ENCODE measurements at regions not wholly inside any gene's neighbourhood (a gene's known extent, or its start where the extent isn't known, plus 50 kb on each side); places are given as distances from the start of the nearest gene placed in this dataset.
"Not testable (repeated sequence)": the region's sequence is repeated elsewhere in the genome, so short reads cannot be mapped to it uniquely, and the experiment has no call there.

- DNase-seq (ENCODE audit: low read depth in 2 of 2): no peak
Measured at GRCh38 chr7:68969571-68969970, 628.7 kb upstream of the AUTS2 start.

- DNase-seq (ENCODE audit: low read depth in 2 of 2): no peak
Measured at GRCh38 chr7:68971634-68972340, 626.5 kb upstream of the AUTS2 start.

DNA sequence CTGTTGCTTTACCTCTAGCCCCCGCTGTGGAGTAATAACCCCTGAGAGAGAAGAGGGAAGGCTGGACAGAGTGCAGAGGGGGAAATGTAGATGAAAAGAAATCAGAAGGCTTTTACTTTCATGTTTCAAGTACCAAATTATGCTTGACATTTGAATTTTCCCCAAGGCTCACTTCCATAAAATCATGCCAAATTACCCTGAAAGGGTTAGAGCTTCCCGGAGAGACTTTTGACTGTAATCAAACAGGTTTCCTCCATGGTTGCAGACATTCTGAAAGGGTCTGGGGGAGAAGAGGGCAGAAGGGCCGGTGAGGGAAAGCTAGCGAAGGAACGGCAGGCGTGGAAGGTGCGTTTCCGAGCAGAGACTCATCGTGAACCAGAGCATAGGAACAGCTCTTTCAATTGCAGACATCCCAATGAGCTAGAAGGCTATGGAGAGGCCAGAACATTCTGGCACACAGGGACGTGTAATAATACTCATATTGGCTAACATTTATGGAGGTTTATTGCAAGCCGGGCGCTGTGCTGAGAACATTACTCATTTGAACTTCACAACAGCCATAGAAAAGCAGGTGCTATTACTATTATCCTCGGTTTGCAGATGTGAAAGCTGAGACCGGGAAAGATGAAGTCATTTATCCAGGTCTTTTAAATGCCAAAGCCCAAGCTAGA is 620.8 kb upstream of the AUTS2 start:
- DNase-seq (ENCODE audit: low read depth in 2 of 2): no peak

GRCh38 chr7:68978710-68979109 is 619.6 kb upstream of the AUTS2 start:
- DNase-seq (ENCODE audit: low read depth in 2 of 2): no peak

DNA sequence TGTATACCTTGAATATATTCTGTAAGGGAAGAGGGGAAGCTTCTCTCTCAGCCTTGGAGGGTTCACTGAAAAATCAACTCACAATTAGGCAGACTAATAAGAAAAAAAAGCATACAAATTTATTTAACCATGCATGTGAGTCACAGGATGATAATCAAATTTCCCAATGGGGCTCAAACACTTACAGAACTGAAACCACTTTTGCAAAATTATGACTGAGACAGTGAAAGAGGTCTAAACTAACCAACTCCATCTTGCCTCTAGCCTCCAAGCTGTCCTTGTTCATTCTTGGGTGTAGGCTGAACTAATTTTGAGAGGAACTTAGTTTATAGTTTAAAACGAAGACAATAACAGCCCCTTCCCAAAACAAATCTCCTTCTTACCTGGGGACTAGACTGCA is 618.3 kb upstream of the AUTS2 start:
- no peak for DNase-seq (ENCODE audit: low read depth in 2 of 2)

- not testable (repeated sequence) for DNase-seq (ENCODE audit: low read depth in 2 of 2)
Measured at GRCh38 chr7:68980432-68980831, 617.8 kb upstream of the AUTS2 start.

- DNase-seq (ENCODE audit: low read depth in 2 of 2): no peak
Measured at GRCh38 chr7:68984306-68984705, 614.0 kb upstream of the AUTS2 start.

DNA sequence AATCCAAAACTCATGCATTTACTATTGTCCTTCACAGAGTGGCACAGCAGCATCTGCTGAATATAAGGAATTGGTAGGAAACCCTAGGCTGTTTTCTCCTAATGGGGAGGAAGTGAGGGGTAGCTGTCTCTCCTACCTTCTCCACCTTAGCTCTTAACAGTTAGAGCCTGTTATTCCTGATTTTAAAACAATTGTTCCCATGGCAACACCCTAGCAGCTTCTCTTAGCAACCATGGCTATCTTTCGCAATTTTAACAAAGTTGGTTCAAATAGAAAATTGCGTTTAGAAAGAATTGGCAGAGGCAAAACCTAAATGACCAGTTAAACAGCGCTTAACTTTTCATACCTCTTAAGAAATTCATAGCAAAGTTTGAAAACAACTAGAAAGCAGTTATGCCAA is 603.4 kb upstream of the AUTS2 start:
- DNase-seq (ENCODE audit: low read depth in 2 of 2): no peak

DNA sequence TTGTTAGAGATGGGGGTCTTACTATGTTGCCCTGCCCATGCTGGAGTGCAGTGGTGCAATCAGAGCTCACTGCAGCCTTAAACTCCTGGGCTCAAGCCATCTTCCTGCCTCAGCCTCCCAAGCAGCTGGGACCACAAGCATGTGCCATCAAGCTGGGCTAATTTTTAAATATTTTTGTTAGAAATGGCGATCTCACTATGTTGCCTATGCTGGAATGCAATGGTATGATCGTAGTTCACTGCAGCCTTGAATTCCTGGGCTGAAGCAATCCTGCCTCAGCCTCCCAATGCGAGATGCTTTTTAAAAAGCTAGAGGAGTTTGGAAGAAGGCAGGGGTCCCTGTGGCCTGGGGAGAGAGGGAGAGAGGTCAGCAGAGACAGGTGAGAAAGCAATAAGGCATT is 600.1 kb upstream of the AUTS2 start:
- DNase-seq (ENCODE audit: low read depth in 2 of 2): no peak

DNA sequence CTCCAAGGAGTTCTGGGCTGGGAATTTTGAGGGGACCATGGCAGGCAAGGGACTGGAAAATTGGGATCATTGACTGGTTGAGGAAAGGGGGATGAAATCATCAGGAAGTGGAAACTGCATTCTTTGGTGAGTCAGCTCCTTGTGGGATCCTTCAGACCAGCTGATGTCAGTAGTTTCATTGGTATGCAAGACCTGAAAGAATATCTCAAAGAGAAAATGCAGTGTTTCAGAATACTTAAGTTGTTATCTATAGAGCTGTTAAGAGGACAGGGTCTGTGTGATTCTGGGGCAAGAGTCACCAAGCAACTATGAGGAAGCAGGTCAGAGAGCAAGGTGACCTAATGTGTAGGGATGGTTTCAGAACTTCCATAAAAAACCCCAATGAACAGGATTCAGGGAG is 595.9 kb upstream of the AUTS2 start:
- DNase-seq (ENCODE audit: low read depth in 2 of 2): no peak

DNA sequence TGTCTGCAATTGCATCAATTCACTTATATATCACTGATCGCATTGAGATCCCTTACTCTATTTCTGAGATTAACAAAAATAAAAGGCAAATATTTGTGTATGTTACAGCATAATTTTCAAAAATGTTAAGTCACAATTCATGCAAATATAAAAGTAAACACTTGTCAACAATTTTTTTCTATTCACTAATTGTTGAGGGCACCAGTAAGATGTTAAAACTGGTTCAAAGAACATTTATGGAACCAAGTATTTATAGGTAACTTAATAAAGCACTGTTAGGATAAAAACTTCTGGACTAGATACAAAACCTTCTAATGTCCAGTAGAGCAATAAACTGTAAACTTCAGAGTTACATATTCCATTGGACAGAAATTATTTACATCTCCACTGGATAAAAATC is 586.1 kb upstream of the AUTS2 start:
- no peak for DNase-seq (ENCODE audit: low read depth in 2 of 2)

DNA sequence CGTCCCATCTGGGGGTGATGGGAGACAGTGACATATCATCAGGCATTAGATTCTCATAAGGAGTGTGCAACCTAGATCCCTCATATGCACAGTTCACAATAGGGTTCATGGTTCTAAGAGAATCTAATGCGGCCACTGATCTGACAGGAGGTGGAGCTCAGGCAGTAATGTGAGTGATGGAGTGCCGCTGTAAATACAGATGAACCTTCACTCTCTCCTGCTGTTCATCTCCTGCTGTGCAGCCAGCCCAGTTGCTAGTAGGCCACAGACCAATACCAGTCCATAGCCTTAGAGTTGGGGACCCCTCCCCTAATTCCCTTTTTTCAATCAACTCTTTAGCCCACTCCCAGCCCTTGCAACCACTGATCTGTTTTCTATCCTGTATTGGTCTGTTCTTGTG is 581.1 kb upstream of the AUTS2 start:
- no peak for DNase-seq (ENCODE audit: low read depth in 2 of 2)

GRCh38 chr7:69018200-69018599 is 580.1 kb upstream of the AUTS2 start:
- DNase-seq (ENCODE audit: low read depth in 2 of 2): no peak

DNA sequence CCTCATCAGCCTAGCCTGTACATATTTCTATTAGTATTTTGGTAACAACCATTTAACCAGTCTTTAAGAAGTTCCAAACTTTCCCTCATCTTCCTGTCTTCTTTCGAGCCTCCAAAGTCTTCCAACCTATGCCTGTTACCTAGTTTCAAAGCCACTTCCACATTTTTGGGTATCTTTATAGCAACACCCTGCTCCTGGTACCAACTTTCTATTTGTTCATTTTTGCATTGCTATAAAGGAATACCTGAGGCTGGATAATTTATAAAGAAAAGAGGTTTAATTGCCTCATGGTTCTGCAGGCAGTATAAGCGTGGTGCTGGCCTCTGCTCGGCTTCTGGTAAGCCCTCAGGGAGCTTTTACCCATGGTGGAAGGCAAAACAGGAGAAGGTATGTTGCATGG is 578.8 kb upstream of the AUTS2 start:
- DNase-seq (ENCODE audit: low read depth in 2 of 2): no peak

- no peak for DNase-seq (ENCODE audit: low read depth in 2 of 2)
Measured at GRCh38 chr7:69020536-69020935, 577.7 kb upstream of the AUTS2 start.

DNA sequence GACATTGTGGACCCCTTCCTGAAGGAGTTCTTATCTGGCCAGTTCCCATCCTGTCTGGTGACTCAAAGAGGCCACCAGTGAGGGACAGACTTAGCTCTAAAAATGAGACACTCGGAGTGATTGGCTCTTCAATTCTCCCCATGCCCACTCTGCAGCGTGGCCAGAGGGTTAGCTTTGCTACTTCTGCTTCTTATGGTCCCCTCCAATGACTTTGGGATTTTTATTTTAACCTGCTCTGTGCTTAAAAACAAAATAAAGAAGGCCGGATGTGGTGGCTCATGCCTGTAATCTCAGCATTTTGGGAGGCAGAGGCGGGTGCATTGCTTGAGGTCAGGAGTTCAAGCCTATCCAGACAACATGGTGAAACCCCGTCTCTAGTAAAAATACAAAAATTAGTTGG is 573.0 kb upstream of the AUTS2 start:
- no peak for DNase-seq (ENCODE audit: low read depth in 2 of 2)

DNA sequence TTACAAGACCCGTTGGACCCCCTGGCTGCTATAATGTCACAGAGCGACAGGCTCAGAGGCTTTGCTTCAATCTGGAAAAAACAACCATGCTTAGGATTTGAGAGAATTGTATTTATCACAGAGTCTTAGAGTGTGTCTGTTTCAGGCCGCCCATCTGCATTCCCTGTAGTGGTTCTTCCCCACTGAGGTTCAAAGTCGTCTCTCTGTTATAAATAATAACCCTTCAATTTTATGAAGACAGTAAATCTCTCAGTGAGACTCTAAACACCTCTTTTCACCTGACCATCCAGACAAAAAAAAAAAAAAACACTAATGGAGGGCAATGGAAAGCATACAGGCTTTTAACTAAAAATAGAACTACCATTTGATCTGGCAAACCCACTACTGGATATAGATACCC is 565.4 kb upstream of the AUTS2 start:
- DNase-seq (ENCODE audit: low read depth in 2 of 2): no peak

DNA sequence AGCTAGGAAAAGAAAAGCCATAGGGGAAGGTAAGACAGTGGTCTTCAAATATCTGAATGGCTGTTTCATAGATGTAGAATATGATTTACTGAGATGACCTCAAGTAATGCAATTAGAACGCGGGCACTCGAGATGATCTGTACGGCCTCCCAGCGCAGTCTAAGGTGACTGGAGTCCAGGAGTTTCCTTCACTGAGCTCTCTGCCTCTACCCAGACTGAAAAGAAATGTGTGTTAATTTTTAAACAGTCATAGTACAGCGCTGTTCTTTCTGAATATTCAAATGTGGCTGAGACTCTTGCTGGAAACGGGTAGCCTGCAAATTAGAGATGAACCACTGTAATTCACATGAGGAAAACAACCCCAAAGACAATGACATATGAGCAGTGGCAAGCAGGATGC is 562.4 kb upstream of the AUTS2 start:
- DNase-seq (ENCODE audit: low read depth in 2 of 2): no peak

DNA sequence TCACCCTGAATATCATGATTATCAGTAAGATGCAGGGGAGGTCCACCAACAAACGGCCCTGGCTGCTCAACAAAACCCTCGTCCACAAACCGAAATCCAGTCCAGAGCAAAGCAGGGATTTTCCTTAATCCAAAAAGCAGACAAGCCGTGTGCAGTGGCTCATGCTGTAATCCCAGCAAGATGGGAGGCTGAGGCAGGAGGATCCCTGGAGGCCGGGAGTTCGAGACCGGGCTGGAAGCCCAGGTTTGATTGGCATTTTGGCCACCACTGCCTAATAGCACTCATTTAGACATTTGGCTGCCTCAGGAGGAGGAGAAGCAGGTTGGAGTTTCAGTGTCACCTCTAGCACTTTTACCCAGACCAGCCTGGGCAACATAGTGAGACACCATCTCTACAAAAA is 562.0 kb upstream of the AUTS2 start:
- no peak for DNase-seq (ENCODE audit: low read depth in 2 of 2)

- no peak for DNase-seq (ENCODE audit: low read depth in 2 of 2)
Measured at GRCh38 chr7:69038915-69039314, 559.4 kb upstream of the AUTS2 start.

DNA sequence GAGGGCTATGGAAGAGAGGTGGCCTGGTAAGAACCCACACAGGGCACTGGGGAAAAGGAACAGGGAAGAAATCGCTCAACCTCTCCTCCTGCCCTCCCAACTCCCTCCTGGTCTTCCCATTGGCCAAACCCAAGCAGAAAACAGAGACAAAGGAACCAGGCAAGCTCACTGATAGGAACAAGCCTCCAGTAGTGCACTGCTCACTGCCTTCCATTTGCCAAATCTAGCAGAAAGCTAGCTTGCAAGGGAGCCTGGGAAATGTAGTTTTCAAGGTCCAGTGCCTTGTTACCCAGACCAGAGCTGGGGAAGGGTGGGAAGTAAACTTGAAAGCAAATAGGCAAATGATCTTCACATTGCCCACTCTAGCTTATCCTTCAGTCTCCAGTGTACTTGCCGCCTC is 556.1 kb upstream of the AUTS2 start:
- no peak for DNase-seq (ENCODE audit: low read depth in 2 of 2)

- DNase-seq (ENCODE audit: low read depth in 2 of 2): no peak
Measured at GRCh38 chr7:69047151-69047754, 551.0 kb upstream of the AUTS2 start.

DNA sequence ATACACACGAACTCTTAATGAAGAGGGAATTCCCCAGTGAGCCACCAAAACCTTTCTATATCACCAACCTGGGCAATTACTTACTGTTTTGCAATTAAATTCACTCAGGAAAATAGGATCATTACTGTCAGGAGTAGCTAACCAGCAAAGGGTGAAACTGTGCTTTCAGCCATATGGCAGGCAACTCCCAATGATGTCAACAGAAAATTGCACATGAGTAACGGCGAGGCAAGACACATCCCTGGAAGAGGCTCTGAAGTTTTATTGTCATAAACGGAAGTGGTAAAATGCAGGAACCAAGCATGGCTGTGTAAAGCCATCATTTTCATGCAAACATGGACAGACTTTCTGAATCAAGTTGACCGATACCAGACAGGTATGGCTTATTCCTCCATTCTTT is 548.9 kb upstream of the AUTS2 start:
- DNase-seq (ENCODE audit: low read depth in 2 of 2): no peak
